A549 (cell line): ENCODE measurements at regions not wholly inside any gene's neighbourhood (a gene's known extent, or its start where the extent isn't known, plus 50 kb on each side); places are given as distances from the start of the nearest gene placed in this dataset.
"Not testable (repeated sequence)": the region's sequence is repeated elsewhere in the genome, so short reads cannot be mapped to it uniquely, and the experiment has no call there.

Experiments used
- ATAC-seq, 2 experiments: fragments of 200-7000 bp in 1 of 2; fragments of >200 bp in 1 of 2; cut with Nextera tagmentation in 1 of 2; cut with Tn5 transposase in 1 of 2; 3 replicates each; pipeline versions ENCODE4 v1.8.0 to v1.9.1; 2018 to 2020; ENCODE audit warnings: mild to moderate bottlenecking in 1 of 2, moderate library complexity in 1 of 2
- CTCF ChIA-PET: fragments of 300-600 bp; sonication (Branson Sonifier 250); formaldehyde crosslinking; extraction: SDS; loops from one replicate; lab custom pipeline; 2021; ENCODE audit warnings: antibody characterized with exemption, inconsistent platforms; lab: Yijun Ruan, JAX
- POLR2A ChIA-PET: fragments of 350-600 bp; formaldehyde crosslinking; extraction: SDS; loops from one replicate; lab custom pipeline; 2021; ENCODE audit warnings: antibody characterized with exemption, inconsistent platforms; lab: Yijun Ruan, JAX
- DNase-seq, 2 experiments: peaks; one replicate each; pipeline versions ENCODE4 v3.0.0 to v3.0.0-alpha.2; 2011 to 2016; ENCODE audit warnings: low read depth in 1 of 2, low spot score in 1 of 2
- FAIRE-seq: peaks from 2 replicates; lab custom pipeline; 2011; peaks lifted over from hg19 to GRCh38; lab: Jason Lieb, UNC
- H3K27ac ChIP-seq, 2 experiments: fragments of >200 bp; sonication (Bioruptor Twin); formaldehyde crosslinking; 3 replicates each; pipeline ENCODE4 v1.5.1; 2016 to 2017
- H3K4me1 ChIP-seq: fragments of >200 bp; sonication (Bioruptor Twin); formaldehyde crosslinking; 3 replicates; pipeline ENCODE4 v1.6.1; 2016
- H3K4me2 ChIP-seq: fragments of >200 bp; sonication (Bioruptor Twin); formaldehyde crosslinking; 3 replicates; pipeline ENCODE4 v1.6.1; 2016
- H3K4me3 ChIP-seq: fragments of >200 bp; sonication (Bioruptor Twin); formaldehyde crosslinking; 3 replicates; pipeline ENCODE4 v1.5.1; 2016
- H3K9me3 ChIP-seq: fragments of >200 bp; sonication (Bioruptor Twin); formaldehyde crosslinking; 3 replicates; pipeline ENCODE4 v1.6.1; 2016
- BHLHE40 ChIP-seq: IDR thresholded peaks from 2 replicates; pipeline ENCODE4 v1.6.1; 2012; ENCODE audit warnings: low read depth, low read length, inconsistent platforms
- CBX8 ChIP-seq: fragments of 200-600 bp; sonication (generic); IDR thresholded peaks from 2 replicates; pipeline ENCODE4 v1.6.1; 2016
- CEBPB ChIP-seq, 2 experiments: fragments of >200 bp in 1 of 2; sonication (Bioruptor Twin) in 1 of 2; formaldehyde crosslinking in 1 of 2; IDR thresholded peaks; 2 replicates each; pipeline ENCODE4 v1.6.1; 2012 to 2016
- CHD4 ChIP-seq: fragments of 200-600 bp; sonication (generic); IDR thresholded peaks from 2 replicates; pipeline ENCODE4 v1.6.1; 2016; ENCODE audit warnings: antibody characterized with exemption, mild to moderate bottlenecking, borderline replicate concordance
- E2F6 ChIP-seq: IDR thresholded peaks from 2 replicates; pipeline ENCODE4 v1.6.1; 2012; ENCODE audit warnings: low read depth, borderline replicate concordance
- EHF ChIP-seq: fragments of 250-450 bp; sonication (Bioruptor Pico); IDR thresholded peaks from 2 replicates; pipeline ENCODE4 v1.5.0; 2020; ENCODE audit warnings: mild to moderate bottlenecking
- EHMT2 ChIP-seq: fragments of 200-600 bp; sonication (generic); IDR thresholded peaks from 2 replicates; pipeline ENCODE4 v1.6.1; 2016; ENCODE audit warnings: antibody characterized with exemption, low read depth, mild to moderate bottlenecking, moderate library complexity
- ELK1 ChIP-seq: fragments of 150-350 bp; IDR thresholded peaks from 2 replicates; pipeline ENCODE4 v1.6.1; 2014; ENCODE audit warnings: low read depth, mild to moderate bottlenecking, low read length
- EP300 ChIP-seq, 2 experiments: fragments of >200 bp; sonication (Bioruptor Twin); formaldehyde crosslinking; IDR thresholded peaks; 2 replicates in 1 of 2; 3 replicates in 1 of 2; pipeline ENCODE4 v1.6.1; 2016 to 2017
- ESRRA ChIP-seq: fragments of 150-350 bp; IDR thresholded peaks from 2 replicates; pipeline ENCODE4 v1.6.1; 2014; ENCODE audit warnings: mild to moderate bottlenecking, low read length, borderline replicate concordance
- FOSB ChIP-seq: fragments of 250-450 bp; sonication (Bioruptor Pico); IDR thresholded peaks from 2 replicates; pipeline ENCODE4 v1.5.0; 2020; ENCODE audit warnings: mild to moderate bottlenecking, moderate library complexity
- FOSL2 ChIP-seq, 2 experiments: fragments of 450-650 bp in 1 of 2; fragments of >200 bp in 1 of 2; sonication (Bioruptor Twin) in 1 of 2; formaldehyde crosslinking; IDR thresholded peaks; 2 replicates each; pipeline versions ENCODE4 v1.5.0 to v1.6.1; 2016 to 2020; ENCODE audit warnings: mild to moderate bottlenecking in 1 of 2, moderate library complexity in 1 of 2
- HOXA7 ChIP-seq: fragments of 250-450 bp; sonication (Bioruptor Pico); IDR thresholded peaks from 2 replicates; pipeline ENCODE4 v1.5.0; 2020; ENCODE audit warnings: mild to moderate bottlenecking, moderate library complexity
- JUNB ChIP-seq: fragments of >200 bp; sonication (Bioruptor Twin); formaldehyde crosslinking; IDR thresholded peaks from 2 replicates; pipeline ENCODE4 v1.6.1; 2016
- KDM1A ChIP-seq: fragments of 200-600 bp; sonication (generic); IDR thresholded peaks from 2 replicates; pipeline ENCODE4 v1.6.1; 2016; ENCODE audit warnings: low read depth, mild to moderate bottlenecking
- KDM5A ChIP-seq: fragments of 200-600 bp; sonication (generic); IDR thresholded peaks from 2 replicates; pipeline ENCODE4 v1.6.1; 2016; ENCODE audit warnings: antibody characterized with exemption, mild to moderate bottlenecking
- MAFK ChIP-seq: fragments of 450-650 bp; IDR thresholded peaks from 2 replicates; pipeline ENCODE4 v1.6.1; 2014; ENCODE audit not compliant: partially characterized antibody
- MYC ChIP-seq: IDR thresholded peaks from 2 replicates; pipeline ENCODE4 v1.6.1; 2012; ENCODE audit warnings: mild to moderate bottlenecking, inconsistent platforms, low read length, improper control_type of control experiment, borderline replicate concordance
- NR3C1 ChIP-seq: fragments of >200 bp; sonication (Bioruptor Twin); formaldehyde crosslinking; IDR thresholded peaks from 3 replicates; pipeline ENCODE4 v1.6.1; 2017
- PBX3 ChIP-seq: IDR thresholded peaks from 2 replicates; pipeline ENCODE4 v1.6.1; 2012
- REST ChIP-seq: fragments of 200-600 bp; sonication (generic); IDR thresholded peaks from 2 replicates; pipeline ENCODE4 v1.6.1; 2016; ENCODE audit warnings: antibody characterized with exemption, mild to moderate bottlenecking, moderate library complexity
- RFX5 ChIP-seq: fragments of 450-650 bp; IDR thresholded peaks from 2 replicates; pipeline ENCODE4 v1.7.1; 2014; ENCODE audit warnings: antibody characterized with exemption, mild to moderate bottlenecking, moderate library complexity
- RNF2 ChIP-seq: fragments of 200-600 bp; sonication (generic); IDR thresholded peaks from 2 replicates; pipeline ENCODE4 v1.6.1; 2016; ENCODE audit warnings: low read depth, mild to moderate bottlenecking, antibody characterized with exemption, moderate library complexity, borderline replicate concordance
- SREBF2 ChIP-seq: fragments of 450-650 bp; IDR thresholded peaks from 2 replicates; pipeline ENCODE4 v1.6.1; 2014; ENCODE audit warnings: mild to moderate bottlenecking, moderate library complexity
- TFCP2L1 ChIP-seq: fragments of 250-450 bp; sonication (Bioruptor Pico); IDR thresholded peaks from 2 replicates; pipeline ENCODE4 v1.5.0; 2021; ENCODE audit warnings: mild to moderate bottlenecking
- TP53 ChIP-seq: fragments of 250-450 bp; sonication (Bioruptor Pico); IDR thresholded peaks from 2 replicates; pipeline ENCODE4 v1.5.0; 2021; ENCODE audit warnings: mild to moderate bottlenecking, moderate library complexity
- USF2 ChIP-seq: fragments of 450-650 bp; IDR thresholded peaks from 2 replicates; pipeline ENCODE4 v1.6.1; 2014; ENCODE audit warnings: antibody characterized with exemption
- ZFP36 ChIP-seq: fragments of 450-650 bp; IDR thresholded peaks from 2 replicates; pipeline ENCODE4 v1.6.1; 2014; ENCODE audit warnings: borderline replicate concordance; ENCODE audit not compliant: partially characterized antibody
- WGBS: methylation state at CpG from one replicate; pipeline ENCODE4 v1.1.6; 2017; ENCODE audit errors: missing lambda C conversion rate; 5-methylcytosine and 5-hydroxymethylcytosine counted together

GRCh38 chr5:130746641-130747040 is 418.4 kb downstream of the HINT1 start:
- DNase-seq, H3K4me2 ChIP-seq, H3K9me3 ChIP-seq, FAIRE-seq, H3K4me3 ChIP-seq, POLR2A ChIA-PET, H3K4me1 ChIP-seq: not testable (repeated sequence)
- peak; percentile 68 for TF ChIP-seq ZFP36
- TF ChIP-seq, all 56 proteins: peak for 1; not testable (repeated sequence) for 55
- CTCF ChIA-PET, ATAC-seq, H3K27ac ChIP-seq: not testable (repeated sequence)

GRCh38 chr5:130743092-130743491 is 422.0 kb downstream of the HINT1 start:
- ATAC-seq: no peak
- ChIA-PET POLR2A (no interaction called here), CTCF (interaction anchor here (1.1 kb wide), 1 partner anchor 18 kb away, joined by 3 read pairs; no protein-coding TSS in a partner anchor)
- 71% methylated on average over 1 of the region's 1 CpG for WGBS
- H3K27ac ChIP-seq: no peak overlapping the region
- peaks cover 15% of the 10 kb centered on the region for H3K4me1 ChIP-seq
- DNase-seq: no peak
- peaks cover 2% of the 10 kb centered on the region; the same call in 1 of the 3 replicates for H3K9me3 ChIP-seq
- no peak overlapping the region for H3K4me2 ChIP-seq
- no peak for TF ChIP-seq CHD4
- TF ChIP-seq CBX8: no peak
- TF ChIP-seq TFCP2L1 (CRISPR knock-in tag): no peak
- TF ChIP-seq ESRRA: no peak
- TF ChIP-seq, all 56 proteins: peak for 0
- FAIRE-seq: no peak
- no peak overlapping the region for H3K4me3 ChIP-seq

GRCh38 chr5:130740047-130740569 is 424.9 kb downstream of the HINT1 start:
- peak in 1 of 2 experiments; percentile 97; a peak in 3 of 6 replicates for ATAC-seq
- no peak for FAIRE-seq
- TF ChIP-seq CEBPB (IDR thresholded peaks at IDR 0.05): peak in 1 of 2 experiments; percentile 53; a peak in 2 of 4 replicates
- TF ChIP-seq ZFP36: no peak
- no peak for TF ChIP-seq RNF2
- TF ChIP-seq ELK1: no peak
- no peak for TF ChIP-seq EHMT2
- no peak for TF ChIP-seq HOXA7 (CRISPR knock-in tag)
- no peak for TF ChIP-seq MYC
- no peak for TF ChIP-seq E2F6
- TF ChIP-seq FOSL2 (IDR thresholded peaks at IDR 0.05): no peak
- TF ChIP-seq FOSL2 (CRISPR knock-in tag; IDR thresholded peaks at IDR 0.05): peak; percentile 30; the same call in 1 of the 2 replicates
- no peak for TF ChIP-seq JUNB
- 0 out of 5 replicates have a peak, but pooled peaks of 1 of the 2 experiments have one; percentile 26 for TF ChIP-seq EP300 (IDR thresholded peaks at IDR 0.05)
- TF ChIP-seq REST: no peak
- no peak for TF ChIP-seq PBX3
- no peak for TF ChIP-seq KDM5A
- no peak for TF ChIP-seq RFX5
- no peak for TF ChIP-seq BHLHE40
- no peak for TF ChIP-seq CHD4
- TF ChIP-seq USF2: no peak
- no peak for TF ChIP-seq MAFK
- TF ChIP-seq EHF (CRISPR knock-in tag): no peak
- TF ChIP-seq KDM1A: no peak
- TF ChIP-seq SREBF2: no peak
- no peak for TF ChIP-seq FOSB (CRISPR knock-in tag)
- TF ChIP-seq NR3C1: no peak
- no peak for TF ChIP-seq TP53 (CRISPR knock-in tag)

More at GRCh38 chr5:130740047-130740569, 424.9 kb downstream of the HINT1 start:
- WGBS: 8% methylated on average over 5 of the region's 5 CpGs
- peaks cover 15% of the 10 kb centered on the region for H3K4me1 ChIP-seq
- CTCF ChIA-PET: no interaction called here
- peak overlapping the region; percentile 53 for H3K4me2 ChIP-seq
- DNase-seq: peak in 1 of 2 experiments; percentile 84
- no peak overlapping the region for H3K4me3 ChIP-seq
- no peaks in the 10 kb centered on the region for H3K9me3 ChIP-seq
- POLR2A ChIA-PET: no interaction called here
- peak overlapping the region in 1 of 2 experiments; percentile 25; a peak in 1 of 6 replicates for H3K27ac ChIP-seq
